KBM-7 (cell line): ENCODE measurements at regions not wholly inside any gene's neighbourhood (a gene's known extent, or its start where the extent isn't known, plus 50 kb on each side); places are given as distances from the start of the nearest gene placed in this dataset.
A peak's percentile ranks its signal among the peaks of the same experiment; 100 is the strongest.
"Not testable (repeated sequence)": the region's sequence is repeated elsewhere in the genome, so short reads cannot be mapped to it uniquely, and the experiment has no call there.

Source experiments
- DNase-seq: peaks from one replicate; pipeline ENCODE4 v3.0.0-alpha.2; 2015
- in situ Hi-C: fragments of 300-500 bp; cut with MboI; formaldehyde crosslinking; loops from 2 replicates; pipeline ENCODE4 v1.14.3; 2020; ENCODE audit warnings: low sequenced_read_pairs, low pct_unique_long_range_greater_than_20kb, mixed read lengths

GRCh38 chr7:104264285-104264684 is 56.5 kb upstream of the ORC5 start:
- DNase-seq = no peak
- in situ Hi-C loops = no loop called here

DNA sequence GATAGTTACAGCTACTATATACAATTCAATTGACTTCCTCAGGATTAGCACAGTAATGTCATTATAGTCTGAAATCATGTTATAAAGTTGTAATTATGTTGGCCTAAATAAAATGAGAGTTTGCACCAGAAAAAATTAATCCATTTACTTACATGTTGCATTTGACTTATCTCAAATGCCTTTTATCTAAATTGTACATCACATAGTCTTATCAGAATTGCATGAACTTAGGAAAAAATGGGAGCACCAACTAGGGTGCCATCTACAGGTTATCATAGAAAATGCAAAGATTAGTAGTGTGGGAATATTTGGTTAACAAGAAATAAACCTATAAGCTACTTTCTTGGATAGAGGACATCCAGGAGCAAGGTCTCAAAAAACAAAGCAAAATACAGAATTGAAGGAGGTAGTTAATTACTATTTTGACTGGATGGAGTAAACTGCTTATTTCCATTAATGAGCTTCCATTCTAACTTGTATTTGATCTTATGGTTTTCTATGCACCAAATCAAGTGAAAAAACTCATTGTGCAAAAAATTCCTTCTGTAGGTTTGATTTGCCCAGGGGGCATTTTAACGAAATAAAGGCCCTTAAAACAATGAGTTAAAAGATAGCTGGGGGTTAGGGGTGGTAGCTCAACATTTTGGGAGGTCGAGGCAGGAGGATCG is 60.0 kb upstream of the ORC5 start:
- in situ Hi-C loops = no loop called here
- DNase-seq = peak; percentile 41

DNA sequence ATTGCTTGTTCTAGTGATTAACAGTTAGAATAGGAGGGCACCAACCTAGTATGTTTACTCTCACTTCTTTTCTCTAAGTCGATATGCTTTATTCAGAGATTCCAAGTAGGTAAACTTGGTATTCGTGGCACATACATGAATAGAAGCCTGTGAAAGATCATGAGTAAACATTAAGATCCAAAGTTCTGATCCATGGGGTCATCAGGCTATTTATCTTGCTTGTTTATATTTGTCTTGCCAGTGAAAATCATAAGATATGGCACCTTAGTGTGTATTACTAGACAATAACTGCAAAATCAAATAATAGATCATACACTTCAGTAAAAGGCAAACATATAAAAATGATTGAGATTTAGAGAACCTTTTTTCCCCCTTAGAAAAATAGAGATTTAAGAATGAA is 56.5 kb upstream of the LHFPL3 start:
- in situ Hi-C loops = no loop called here
- DNase-seq = no peak

DNA sequence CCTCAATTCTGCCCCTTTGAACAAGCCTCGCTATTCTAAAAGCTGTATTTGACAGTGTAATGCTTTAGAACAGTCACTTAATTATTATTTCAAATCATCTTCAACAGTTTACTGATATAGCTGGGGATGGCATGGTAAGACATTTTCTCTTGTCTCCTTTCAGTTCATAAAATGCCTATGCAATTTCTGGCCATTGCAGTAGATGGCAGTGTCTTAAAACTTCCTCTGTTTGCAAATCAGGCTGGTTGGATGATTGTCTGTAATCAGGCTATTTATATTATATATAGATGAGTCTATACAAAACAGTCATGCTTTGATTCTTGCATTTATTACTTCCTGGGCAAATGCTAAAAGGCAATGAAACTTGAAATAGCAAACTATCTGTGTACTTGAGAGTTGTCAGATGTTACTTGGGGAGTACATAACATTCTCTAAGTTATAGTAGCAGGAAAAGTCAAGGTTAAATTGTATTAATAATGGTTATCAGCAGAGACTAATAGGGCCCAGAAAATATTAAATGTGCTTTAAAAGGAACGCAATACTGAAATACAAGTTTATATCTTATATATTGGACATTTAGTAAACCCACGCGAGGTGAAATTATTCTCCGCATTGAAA is 55.5 kb upstream of the LHFPL3 start:
- in situ Hi-C loops = no loop called here
- peak; percentile 51 for DNase-seq

GRCh38 chr7:104275900-104276299 is 52.5 kb upstream of the LHFPL3 start:
- in situ Hi-C loops = no loop called here

GRCh38 chr7:104276730-104277129 is 51.7 kb upstream of the LHFPL3 start:
- in situ Hi-C loops = not testable (repeated sequence)

More at GRCh38 chr7:104275900-104276299, 52.5 kb upstream of the LHFPL3 start:
- DNase-seq = no peak

More at GRCh38 chr7:104276730-104277129, 51.7 kb upstream of the LHFPL3 start:
- DNase-seq = not testable (repeated sequence)
